DMS 273 (cell line): ENCODE measurements at regions not wholly inside any gene's neighbourhood (a gene's known extent, or its start where the extent isn't known, plus 50 kb on each side); places are given as distances from the start of the nearest gene placed in this dataset.
A peak's percentile ranks its signal among the peaks of the same experiment; 100 is the strongest.

Source experiments
- DNase-seq: peaks from one replicate; lab custom pipeline; 2025; ENCODE audit not compliant: unreplicated experiment; lab: John Stamatoyannopoulos, UW

DNA sequence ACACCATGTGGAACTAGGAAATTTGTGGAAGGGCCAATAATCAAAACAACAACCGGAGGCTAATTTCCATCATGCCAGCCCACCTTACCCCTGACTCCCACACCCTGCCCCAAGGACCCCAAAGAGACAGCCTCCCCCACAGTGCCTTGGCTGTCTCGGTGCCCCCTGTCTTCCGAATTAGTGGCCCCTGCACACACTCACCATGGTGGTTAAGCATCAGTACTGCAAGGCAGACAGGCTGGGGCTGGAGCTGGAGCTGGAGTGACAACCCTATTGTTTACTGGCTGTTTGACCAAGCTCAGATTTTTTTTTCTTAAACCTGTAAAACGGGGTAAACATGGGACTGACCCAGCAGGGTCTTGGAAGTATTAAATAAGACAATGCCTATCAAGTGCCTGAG is 238.0 kb downstream of the TFAP2C start:
- DNase-seq: no peak

DNA sequence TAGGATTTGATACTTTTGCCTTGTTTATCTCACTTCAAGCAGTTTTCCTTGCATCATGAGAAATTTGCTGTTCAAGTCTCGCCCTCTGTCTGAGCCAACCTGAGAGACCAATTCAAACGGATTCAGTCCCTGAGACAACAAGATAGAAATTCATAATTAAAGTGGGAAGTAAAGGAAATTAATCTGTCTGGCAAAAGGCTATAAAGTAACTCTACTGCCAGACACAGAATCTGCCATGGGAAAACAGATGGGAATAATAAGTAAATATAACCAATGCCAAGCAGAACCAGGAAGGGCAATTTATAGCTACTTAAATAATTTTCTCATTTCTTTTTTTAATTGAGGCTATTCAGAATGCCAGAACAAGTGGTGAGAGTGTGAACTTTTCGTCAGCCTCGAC is 239.6 kb downstream of the TFAP2C start:
- no peak for DNase-seq

DNA sequence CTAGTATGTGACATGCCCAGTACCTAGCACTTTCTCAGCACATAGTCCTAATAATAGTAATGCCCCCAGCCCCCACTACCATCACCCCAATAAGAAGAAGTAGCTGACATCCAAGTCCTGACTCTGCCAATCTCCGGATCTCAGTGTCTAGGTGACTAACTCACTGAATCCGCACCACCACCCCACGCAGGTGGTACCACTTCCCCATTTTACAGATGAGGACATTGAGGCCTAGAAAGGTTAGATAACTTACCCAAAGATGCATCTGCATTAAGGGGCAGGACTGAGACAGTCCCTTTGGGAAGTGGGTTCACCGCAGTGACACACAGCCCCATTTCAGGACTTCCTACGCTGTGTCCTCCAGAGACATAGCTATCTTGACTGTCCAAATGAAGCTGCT is 241.2 kb downstream of the TFAP2C start:
- no peak for DNase-seq

DNA sequence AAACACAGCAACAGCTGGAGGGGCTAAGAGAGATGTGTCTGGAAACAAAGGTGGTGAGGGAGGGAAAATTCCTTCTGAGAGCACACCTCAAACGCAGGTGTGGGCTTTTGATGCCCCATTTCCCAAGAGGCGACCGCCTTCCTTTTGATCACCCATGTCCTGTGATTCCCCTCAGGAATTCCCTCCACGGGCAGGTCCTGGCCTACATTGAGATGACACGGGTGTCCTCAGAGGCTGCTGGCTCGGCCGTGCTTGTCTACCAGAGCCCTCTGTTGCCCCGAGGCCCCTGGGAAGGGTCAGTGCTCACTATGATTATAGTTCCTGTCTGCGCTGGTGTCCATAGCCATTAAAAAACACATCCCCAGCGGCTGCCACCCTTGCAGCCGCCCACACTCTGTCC is 242.6 kb downstream of the TFAP2C start:
- DNase-seq: no peak

DNA sequence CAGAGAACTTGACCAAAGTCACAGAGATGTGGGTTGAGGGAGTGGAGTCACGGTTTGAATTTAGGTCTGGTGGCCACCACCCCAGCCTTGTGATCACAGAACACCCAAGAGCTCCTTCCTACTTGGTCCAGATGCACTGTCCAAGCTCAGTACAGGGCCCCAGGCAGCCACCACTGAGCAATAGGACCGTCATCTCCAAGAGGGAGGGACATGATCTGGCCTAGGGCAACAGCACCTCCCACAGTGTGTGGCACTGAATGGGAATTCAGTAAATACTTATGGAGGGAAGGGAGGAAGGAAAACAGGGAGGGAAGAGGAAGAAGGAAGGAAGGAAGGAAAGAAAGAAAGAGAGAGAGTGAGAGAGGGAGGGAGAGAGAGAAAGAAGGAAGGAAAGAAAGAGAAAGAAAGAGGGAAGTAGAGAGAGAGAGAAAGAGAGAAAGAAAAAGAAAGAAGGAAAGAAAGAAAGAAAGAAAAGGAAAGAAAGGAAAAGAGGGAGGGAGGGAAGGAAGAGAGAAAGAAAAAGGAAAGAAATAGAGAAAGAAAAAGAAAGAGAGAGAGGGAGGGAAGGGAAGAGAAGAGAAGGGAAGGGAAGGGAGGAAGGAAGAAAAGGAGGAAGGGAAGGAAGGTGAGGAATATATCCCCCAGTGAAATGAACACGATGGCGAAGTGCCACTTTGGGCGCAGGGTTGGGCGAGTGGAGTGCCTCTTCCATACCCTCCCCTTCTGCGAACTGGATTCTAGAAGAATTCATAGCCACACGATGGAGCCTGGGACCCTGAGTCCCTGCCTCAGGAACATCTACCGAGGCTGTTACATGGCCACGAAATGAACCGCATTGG is 243.7 kb downstream of the TFAP2C start:
- DNase-seq: peak; percentile 3

DNA sequence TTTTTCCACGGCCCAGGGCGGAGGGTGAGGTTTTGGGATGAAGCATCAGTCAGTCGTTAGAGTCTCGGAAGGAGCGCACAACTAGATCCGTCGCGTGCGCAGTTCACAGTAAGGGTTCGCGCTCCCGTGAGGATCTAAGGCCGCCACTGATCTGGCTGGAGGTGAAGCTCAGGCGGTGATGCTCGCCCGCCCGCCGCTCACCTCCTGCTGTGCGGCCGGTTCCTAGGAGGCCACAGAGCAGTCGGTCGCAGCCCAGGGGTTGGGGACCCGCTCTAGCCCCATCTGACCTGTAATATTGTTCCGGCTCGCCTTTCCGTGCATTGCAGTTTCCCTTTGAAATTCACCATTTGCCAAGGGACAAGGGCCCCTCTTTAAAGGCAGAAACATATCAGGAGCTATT is 244.7 kb downstream of the TFAP2C start:
- DNase-seq: no peak

DNA sequence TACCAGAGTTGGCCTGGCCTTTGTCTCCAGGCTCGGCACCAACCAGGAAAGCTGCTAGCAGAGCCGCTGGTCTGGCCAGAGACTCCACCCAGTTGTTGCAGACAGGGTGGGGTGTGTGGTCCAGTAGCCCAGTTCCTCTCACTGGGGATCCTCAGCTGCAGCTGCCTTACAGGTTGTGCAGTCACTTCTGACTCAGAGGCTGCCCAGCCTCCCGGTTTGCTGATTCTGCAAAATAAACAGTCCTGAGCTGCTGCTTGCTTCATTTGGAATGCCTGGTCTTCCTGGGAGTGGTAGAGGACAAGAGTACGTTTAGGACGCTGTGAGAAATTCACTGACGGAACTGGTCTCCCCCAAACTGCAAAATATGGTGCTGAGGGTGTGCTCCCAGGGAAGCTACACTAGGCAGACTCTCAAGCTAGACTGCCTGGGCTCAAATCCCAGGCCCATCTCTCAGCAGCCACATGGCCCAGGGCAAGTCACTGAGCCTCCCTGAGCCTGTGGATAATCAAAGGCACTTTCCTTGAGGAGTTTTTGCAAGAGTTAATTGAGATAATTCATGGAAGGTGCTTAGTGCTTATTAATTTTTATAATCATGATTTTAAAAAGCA is 246.1 kb downstream of the TFAP2C start:
- no peak for DNase-seq

DNA sequence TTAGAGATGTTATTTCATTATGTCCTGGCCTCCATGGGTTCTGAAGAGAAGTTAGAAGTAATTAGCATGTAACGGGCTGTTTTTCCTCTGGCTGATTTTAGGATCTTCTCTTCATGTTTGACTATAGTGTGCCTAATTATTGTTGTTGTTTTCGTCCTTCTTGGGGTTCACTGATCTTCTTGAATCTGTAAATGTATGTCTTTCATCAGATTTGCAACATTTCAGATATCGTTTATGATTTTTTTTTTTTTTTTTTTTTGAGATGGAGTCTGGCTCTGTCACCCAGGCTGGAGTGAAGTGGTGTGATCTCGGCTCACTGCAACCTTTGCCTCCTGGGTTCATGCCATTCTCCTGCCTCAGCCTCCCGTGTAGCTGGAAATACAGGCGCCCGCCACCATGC is 246.7 kb downstream of the TFAP2C start:
- DNase-seq: no peak

DNA sequence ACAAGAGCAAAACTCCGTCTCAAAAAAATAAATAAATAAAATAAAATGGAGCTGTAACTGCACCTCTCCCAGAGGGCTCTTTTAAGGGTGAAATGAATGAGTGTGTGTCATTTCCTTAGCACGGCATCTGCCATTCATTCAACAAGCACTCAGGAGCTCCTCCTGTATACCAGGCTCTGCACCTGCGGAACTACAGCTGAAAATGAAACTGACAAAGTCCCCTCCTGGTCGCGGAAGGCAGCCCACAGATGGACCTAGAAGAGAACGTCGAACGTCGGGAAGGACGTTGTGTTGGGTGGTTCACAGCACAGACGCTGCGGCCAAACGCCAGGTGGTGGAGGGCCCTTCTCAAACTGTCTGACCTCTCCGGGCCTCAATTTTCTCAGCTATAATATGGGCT is 256.4 kb downstream of the TFAP2C start:
- no peak for DNase-seq

DNA sequence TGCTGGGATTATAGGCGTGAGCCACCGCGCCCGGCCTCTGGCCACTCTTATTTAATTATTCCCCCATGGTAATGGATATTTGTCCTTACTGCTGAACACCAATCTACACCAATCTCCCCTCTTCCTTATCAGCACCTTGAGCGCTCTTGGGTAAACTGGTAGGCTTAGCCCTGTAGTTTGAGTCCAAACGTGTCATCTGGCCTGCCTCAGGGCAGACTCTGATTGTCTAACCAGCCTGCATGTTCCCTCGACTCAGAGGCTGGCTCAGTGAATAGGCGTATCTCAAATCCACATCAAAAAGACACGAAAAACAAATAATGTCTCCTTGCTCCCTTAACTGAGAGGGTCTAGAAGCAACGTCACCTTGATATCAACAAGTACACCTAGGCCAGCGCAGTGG is 260.9 kb downstream of the TFAP2C start:
- DNase-seq: no peak

DNA sequence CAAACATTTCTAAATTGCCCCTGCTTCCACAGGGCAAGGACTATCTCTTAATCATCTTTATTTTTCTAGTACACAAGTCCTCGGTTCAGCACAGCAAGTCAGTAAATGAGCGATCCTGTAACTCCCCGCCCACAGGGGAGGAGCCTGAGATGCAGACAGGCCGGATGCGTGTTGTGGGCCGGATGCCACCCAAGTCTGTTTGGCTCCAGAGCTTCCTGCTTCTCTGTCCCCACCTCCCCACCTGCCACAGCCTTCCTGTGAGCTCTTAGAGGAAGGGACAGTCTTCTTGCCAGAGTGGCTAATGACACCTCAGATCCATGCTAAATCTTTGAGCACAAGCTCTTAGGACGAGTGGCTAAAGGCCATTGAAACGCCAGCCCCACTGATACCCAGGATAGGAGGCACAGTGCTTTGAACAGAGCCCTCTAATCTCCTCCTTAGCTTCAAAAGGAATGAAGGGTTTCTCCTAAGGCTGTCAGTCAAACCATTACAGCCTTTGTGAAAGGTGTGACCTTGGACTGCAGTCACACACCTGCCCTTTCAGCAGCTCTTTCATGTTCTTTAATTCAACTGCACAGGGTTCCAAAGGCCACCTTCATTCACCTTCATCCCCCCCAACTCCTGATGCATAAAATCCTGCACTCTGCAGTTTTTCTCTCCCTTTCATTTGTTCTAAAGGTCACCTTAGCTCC is 264.3 kb downstream of the TFAP2C start:
- DNase-seq: peak; percentile 10

DNA sequence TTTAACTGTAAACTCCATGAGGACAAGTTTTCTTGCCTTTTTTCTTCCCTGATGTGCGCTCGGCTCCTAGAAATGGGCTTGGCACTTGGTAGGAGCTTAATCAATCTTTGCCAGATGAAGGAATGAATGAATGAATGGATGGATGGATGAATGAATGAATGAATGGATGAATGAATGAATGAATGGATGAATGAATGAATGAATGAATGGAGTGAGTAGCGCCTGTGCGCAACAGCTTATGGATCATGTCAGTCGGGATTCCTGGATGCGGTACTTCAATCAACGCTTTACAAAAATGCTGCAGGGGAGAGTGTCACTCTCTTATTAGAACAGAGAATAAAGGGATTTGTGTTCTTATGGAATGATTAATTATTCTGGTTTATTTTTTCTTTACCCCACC is 267.3 kb downstream of the TFAP2C start:
- DNase-seq: no peak

DNA sequence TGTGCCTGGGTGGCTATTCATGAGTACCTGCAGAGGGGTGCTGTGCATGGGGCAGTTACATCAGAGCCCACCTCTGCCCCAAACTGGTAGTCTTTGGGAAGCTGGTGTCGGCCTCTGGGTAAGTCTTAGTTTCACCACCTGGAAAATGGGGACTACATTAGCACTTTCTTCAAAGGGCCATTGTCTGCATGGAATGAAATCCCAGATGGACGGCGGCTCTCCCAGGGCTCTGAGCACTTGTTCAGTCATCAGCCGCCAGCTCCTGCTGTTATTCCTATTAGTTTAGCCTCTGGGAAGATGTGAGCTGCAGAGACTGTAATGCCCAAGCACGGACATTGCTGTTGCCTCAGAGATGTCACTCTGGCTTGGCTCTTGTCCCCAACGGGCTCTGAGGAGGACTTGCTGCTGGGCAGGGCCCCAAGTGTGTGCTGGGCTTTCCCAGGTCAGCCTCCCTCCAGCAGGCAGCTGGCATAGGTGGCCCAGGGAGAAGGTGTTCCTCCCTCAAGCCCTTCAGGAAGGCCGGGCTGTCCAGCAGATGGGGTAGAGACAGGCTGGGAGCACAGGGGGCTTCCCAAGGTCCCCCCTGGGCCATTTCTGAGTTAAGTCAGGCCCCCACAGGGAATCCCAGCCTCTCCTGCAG is 268.3 kb downstream of the TFAP2C start:
- no peak for DNase-seq

DNA sequence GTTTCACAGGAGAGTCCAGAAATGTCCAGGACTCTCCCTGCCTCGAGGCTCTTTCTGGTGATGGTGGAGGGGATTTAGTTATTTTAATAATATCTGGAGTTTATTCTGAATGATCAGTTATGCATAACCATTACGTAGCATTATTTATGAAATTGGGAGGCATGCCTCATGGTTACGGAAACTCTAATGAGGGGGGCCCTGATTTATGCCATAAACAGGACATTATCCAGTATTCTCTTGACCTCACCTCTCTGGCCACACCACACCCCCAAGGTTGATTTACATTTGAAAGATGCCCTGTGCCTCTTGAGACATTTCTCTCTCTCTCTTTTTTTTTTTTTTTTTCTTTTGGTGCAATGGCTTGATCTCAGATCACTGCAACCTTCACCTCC is 268.8 kb downstream of the TFAP2C start:
- DNase-seq: no peak

DNA sequence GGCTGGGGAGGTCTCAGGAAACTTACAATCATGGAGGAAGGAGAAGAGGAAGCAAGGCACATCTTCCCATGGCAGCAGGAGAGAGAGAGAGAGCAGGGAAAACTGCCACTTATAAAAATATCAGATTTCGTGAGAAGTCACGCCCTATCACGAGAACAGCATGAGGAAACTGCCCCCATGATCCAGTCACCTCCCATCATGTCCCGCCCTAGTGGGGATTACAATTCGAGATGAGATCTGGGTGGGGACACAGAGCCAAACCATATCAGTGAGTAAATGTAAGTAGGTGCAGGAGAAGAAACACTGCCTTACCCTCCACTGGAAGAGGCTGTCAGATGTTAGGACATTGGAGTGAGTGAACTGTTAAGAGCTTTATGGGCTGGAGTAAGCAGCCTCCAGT is 270.4 kb downstream of the TFAP2C start:
- DNase-seq: no peak

DNA sequence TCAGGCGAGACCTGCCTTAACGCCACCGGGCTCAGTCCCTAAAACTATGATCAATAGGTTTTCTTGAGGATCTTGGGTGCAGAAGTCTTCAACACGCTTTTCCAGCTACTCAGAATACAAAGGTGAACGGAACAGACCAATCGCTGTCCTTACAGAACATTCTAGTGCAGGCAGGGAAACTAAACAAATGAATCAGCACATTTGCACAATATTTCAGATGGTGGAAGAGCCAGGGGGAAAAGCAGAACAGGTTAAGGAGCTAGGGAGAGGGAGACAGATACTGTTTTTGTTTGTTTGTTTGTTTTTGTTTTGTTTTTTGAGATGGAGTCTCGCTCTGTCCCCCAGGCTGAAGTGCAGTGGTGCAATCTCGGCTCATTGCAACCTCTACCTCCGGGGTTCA is 271.1 kb downstream of the TFAP2C start:
- no peak for DNase-seq

DNA sequence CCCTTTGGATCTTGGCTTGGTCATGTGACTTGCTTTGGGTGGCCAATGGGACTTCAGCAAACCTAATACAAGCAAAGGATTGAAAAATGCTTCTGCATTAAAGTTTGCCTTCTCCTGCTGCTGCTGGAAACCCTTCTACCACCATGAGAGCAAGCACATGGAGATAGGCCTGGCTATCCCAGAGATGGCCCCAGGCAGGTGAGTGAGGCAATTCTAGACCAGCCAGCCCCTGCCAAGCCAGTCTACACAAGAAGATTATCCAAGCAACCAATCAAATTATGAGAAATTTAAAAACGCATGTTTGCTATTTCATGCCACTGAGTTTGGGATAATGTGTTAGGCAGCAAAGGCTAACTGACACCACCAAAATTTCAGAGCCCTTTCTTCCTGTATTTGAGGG is 274.3 kb downstream of the TFAP2C start:
- no peak for DNase-seq

DNA sequence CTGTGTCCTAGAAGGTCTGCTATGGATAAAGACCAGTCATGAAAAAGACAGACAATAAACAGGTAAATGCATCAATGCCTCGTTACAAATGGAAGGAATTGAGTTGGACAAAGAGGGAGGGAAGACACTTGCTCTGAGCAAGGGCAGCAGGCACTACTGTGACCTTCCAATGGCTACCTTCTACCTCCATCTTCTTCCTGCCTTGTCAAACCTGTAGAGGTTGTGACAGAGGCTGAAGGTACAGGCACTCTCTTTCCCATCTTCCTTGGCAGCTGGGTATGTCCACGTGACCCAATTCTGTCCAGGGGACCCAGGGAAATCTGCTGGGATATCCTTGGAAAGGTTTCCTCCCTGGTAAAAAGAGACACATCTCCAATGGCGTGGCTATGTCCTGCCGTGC is 274.8 kb downstream of the TFAP2C start:
- DNase-seq: no peak

DNA sequence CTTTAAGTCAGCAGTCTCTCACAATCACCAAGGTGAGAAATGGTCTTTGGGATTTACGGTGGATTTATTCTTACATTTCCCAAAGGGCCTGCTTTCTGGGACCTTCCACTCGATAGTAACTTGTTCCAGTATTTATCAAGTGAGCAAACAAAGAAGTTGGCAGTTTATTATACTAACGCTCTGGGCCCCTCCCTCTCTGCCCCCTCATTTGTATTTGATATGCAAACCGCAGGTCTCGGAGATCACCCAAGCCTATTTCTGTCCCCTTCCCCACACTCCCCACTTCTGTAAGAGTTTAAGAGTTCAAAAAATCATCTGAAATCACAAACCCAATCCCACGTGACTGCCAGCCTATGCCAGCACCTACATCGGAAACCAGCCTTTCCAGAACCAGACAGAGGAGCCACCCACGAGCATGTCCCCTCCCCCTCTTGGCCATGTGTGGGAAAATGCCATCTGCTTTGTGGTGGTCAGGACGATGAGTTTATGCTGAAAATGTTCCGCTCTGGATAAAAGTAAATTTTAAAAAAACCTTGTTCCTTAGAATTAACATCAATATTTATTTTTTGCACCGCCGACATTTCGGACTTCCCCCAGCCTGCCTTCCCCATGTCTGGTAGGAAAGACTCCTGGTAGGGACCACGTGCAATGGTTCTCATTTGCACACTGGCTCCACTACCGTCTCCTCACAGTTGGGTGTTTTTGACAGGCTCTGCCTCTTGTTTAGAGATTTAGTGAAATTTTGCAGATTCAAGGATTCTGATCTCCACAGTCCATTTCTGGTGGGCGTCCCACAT is 281.0 kb downstream of the TFAP2C start:
- DNase-seq: no peak

DNA sequence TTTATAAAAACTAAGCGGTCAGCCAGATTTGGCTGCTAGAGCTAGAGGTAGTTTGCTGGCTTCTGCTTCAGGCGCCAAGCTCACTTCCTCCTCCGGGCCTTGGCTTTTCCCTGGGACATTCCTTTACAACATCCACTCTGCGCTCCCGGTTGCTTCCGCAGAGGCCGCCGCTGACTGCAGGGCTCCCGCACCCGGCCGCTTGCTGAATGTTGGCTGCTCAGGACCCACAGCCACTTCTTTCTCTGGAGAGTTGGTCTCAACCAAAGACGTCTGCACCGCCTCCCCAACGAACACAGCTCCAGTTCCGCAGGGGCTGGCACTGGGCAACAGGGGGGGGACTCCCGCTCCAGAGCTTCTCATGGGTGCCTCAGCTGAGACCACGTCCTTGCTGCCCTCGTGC is 282.8 kb downstream of the TFAP2C start:
- DNase-seq: no peak

DNA sequence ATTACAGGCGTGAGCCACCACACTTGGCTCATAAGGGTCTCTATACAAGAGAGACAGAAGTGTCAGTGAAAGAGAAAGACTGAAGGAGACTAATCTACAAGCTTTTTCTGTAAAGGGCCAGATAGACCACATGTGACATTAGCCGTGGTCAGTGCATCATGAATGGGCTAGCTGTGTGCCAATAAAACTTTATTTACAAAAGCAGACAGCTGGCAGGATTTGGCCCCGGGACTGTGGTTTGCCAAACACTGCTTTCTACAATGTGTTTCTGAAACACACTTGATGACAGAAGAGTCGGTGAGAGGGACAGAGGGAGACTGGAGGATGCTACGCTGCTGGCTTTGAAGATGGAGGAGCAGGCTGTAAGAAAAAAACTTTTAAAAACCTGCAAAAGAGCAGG is 285.4 kb downstream of the TFAP2C start:
- no peak for DNase-seq
